ENCODE measurements at regions not wholly inside any gene's neighbourhood (a gene's known extent, or its start where the extent isn't known, plus 50 kb on each side); places are given as distances from the start of the nearest gene placed in this dataset.

DNA sequence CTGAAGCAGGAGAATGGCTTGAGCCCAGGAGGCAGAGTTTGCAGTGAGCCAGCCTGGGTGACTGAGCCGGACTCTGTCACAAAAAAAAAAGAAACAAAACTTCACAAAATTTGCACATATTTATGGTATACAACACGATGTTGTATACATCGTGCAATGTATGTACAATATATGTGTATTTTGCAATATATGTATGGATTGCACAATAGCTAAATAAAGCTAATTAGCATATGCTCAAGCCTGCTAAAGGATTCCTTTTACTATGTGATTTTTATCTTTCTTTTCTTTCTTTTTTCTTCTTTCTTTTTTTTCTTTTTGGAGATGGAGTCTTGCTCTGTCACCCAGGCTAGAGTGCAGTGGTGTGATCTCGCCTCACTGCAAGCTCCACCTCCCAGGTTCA is 368.0 kb upstream of the FAM98A start:
- TF ChIP-seq, protein P1, sequence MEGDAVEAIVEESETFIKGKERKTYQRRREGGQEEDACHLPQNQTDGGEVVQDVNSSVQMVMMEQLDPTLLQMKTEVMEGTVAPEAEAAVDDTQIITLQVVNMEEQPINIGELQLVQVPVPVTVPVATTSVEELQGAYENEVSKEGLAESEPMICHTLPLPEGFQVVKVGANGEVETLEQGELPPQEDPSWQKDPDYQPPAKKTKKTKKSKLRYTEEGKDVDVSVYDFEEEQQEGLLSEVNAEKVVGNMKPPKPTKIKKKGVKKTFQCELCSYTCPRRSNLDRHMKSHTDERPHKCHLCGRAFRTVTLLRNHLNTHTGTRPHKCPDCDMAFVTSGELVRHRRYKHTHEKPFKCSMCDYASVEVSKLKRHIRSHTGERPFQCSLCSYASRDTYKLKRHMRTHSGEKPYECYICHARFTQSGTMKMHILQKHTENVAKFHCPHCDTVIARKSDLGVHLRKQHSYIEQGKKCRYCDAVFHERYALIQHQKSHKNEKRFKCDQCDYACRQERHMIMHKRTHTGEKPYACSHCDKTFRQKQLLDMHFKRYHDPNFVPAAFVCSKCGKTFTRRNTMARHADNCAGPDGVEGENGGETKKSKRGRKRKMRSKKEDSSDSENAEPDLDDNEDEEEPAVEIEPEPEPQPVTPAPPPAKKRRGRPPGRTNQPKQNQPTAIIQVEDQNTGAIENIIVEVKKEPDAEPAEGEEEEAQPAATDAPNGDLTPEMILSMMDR (IDR thresholded peaks at IDR 0.05): no peak
- TF ChIP-seq POLR2A (IDR thresholded peaks at IDR 0.05): no peak
